Calu3 (cell line): ENCODE measurements at regions not wholly inside any gene's neighbourhood (a gene's known extent, or its start where the extent isn't known, plus 50 kb on each side); places are given as distances from the start of the nearest gene placed in this dataset.
"Not testable (repeated sequence)": the region's sequence is repeated elsewhere in the genome, so short reads cannot be mapped to it uniquely, and the experiment has no call there.

Experiments
- BruUV-seq: library from RNA; stranded (reverse); fragments of 400-500 nt; replicated peaks from 2 replicates; lab custom pipeline; 2021; lab: Mats Ljungman, UMichigan
- CTCF ChIA-PET: fragments of 300-600 bp; sonication (Branson Sonifier 250); formaldehyde crosslinking; loops from one replicate; lab custom pipeline; 2022; ENCODE audit warnings: antibody characterized with exemption; lab: Charles Lee
- DNase-seq: peaks from one replicate; pipeline ENCODE4 v3.0.0; 2022
- H3K27ac Mint-ChIP-seq: one replicate; pipeline ENCODE4 v1.8.0; 2022; ENCODE audit warnings: mixed read lengths; ENCODE audit not compliant: unreplicated experiment
- H3K27me3 Mint-ChIP-seq: one replicate; pipeline ENCODE4 v1.8.0; 2022; ENCODE audit warnings: mixed read lengths; ENCODE audit not compliant: unreplicated experiment
- H3K36me3 Mint-ChIP-seq: one replicate; pipeline ENCODE4 v1.8.0; 2022; ENCODE audit warnings: mild to moderate bottlenecking, moderate library complexity, mixed read lengths; ENCODE audit not compliant: insufficient read depth, unreplicated experiment
- H3K4me1 Mint-ChIP-seq: one replicate; pipeline ENCODE4 v1.8.0; 2022; ENCODE audit warnings: mild to moderate bottlenecking, low read depth, mixed read lengths; ENCODE audit not compliant: unreplicated experiment
- H3K4me3 Mint-ChIP-seq: one replicate; pipeline ENCODE4 v1.8.0; 2022; ENCODE audit warnings: mild to moderate bottlenecking, low read depth, moderate library complexity, mixed read lengths; ENCODE audit not compliant: unreplicated experiment
- H3K9me3 Mint-ChIP-seq: one replicate; pipeline ENCODE4 v1.8.0; 2022; ENCODE audit warnings: low read depth, mixed read lengths; ENCODE audit not compliant: unreplicated experiment
- intact Hi-C: fragments of 100-400 bp; cut with micrococcal nuclease; formaldehyde crosslinking; loops from one replicate; pipeline ENCODE4 v1.10.0; 2022; ENCODE audit not compliant: unreplicated experiment
- TF ChIP-seq, protein P1 (sequence below): fragments of 200-600 bp; IDR thresholded peaks from one replicate; pipeline ENCODE4 v1.8.0; 2022; ENCODE audit warnings: antibody characterized with exemption; ENCODE audit not compliant: unreplicated experiment

DNA sequence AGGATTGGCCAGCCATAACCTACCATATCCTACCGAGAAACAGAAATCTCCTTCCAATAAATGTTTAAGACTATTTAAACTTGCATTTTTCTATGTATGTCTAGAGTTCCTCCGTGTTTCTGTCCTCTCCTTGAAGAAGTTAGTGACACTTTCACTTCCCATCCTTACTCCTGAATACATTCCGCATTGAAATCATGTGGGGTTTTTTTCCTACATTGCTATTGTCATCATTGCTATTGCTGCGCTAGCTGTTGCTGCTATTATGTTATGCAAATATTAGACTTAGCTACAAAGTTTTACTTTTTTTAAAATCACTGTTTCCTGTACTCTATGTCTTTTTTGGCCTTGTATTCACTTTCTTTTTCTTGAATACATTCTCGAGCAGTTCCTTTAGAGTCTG is 83.3 kb upstream of the NEK6 start:
- H3K4me3 Mint-ChIP-seq: no peak overlapping the region
- no peaks in the 10 kb centered on the region for H3K36me3 Mint-ChIP-seq
- no peak for DNase-seq
- no peaks in the 10 kb centered on the region for H3K9me3 Mint-ChIP-seq
- TF ChIP-seq, protein P1, sequence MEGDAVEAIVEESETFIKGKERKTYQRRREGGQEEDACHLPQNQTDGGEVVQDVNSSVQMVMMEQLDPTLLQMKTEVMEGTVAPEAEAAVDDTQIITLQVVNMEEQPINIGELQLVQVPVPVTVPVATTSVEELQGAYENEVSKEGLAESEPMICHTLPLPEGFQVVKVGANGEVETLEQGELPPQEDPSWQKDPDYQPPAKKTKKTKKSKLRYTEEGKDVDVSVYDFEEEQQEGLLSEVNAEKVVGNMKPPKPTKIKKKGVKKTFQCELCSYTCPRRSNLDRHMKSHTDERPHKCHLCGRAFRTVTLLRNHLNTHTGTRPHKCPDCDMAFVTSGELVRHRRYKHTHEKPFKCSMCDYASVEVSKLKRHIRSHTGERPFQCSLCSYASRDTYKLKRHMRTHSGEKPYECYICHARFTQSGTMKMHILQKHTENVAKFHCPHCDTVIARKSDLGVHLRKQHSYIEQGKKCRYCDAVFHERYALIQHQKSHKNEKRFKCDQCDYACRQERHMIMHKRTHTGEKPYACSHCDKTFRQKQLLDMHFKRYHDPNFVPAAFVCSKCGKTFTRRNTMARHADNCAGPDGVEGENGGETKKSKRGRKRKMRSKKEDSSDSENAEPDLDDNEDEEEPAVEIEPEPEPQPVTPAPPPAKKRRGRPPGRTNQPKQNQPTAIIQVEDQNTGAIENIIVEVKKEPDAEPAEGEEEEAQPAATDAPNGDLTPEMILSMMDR: no peak
- no peaks in the 10 kb centered on the region for H3K4me1 Mint-ChIP-seq
- H3K27ac Mint-ChIP-seq: no peak overlapping the region
- intact Hi-C loops: no loop called here
- BruUV-seq: no TSS peak
- CTCF ChIA-PET: interaction anchor here (0.7 kb wide), 1 partner anchor 19 kb away, joined by 7 read pairs; no protein-coding TSS in a partner anchor
- H3K27me3 Mint-ChIP-seq: peaks cover 8% of the 10 kb centered on the region

DNA sequence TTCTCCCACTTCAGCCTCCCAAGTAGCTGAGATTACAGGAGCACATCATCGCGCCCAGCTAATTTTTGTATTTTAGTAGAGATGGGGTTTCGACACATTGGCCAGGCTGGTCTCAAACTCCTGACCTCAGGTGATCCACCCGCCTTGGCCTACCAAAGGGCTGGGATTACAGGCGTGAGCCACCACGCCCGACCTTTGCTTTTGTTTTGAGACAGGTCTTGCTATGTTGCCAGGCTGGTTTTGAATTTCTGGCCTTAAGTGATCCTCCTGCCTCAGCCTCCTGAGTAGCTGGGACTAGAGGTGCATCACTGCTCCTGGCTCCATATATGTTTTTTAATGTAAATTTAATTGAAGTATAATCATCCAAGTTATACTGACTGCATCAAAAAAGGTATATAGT is 80.2 kb upstream of the NEK6 start:
- intact Hi-C loops, H3K36me3 Mint-ChIP-seq, DNase-seq, H3K4me3 Mint-ChIP-seq, H3K9me3 Mint-ChIP-seq, BruUV-seq, H3K27ac Mint-ChIP-seq, H3K4me1 Mint-ChIP-seq, CTCF ChIA-PET: not testable (repeated sequence)
- peaks cover 14% of the 10 kb centered on the region for H3K27me3 Mint-ChIP-seq

DNA sequence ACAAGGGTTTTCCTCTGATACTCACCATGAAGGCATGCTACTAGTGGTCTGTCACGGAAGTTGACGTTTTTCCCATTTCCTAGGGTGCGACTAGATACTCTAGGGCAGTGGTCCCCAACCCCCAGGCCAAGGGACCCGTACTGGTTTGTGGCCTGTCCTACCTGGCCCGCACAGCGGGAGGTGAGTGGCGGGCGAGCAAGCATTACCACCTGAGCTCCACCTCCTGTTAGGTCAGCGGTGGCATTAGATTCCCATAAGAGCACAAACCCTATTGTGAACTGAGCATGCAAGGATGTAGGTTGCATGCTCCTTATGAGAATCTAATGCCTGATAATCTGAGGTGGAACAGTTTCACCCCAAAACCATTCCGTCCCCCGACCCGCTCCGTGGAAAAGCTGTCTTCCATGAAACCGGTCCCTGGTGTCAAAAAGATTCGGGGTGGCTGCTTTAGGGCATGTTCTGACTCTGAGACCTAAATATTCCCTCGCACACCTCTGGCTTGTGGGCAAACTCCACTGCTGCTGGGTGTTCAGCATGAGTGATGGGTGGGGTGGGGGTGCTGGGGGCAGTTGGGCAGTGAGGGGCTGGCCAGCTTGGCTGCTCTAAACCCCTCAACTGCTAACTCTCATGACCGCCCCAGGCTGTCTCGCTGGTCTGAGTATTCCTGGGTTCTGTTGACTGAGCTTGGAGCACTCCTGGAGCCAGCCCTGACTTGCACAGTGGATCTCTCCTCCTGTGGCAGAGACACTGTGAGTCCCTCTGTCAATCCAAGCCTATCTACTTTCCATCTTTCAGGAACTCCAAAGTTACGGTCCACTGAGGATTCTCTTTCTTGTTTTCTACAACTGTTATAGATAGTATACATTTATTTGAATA is 78.3 kb upstream of the NEK6 start:
- BruUV-seq: no TSS peak
- H3K4me1 Mint-ChIP-seq: no peaks in the 10 kb centered on the region
- H3K27ac Mint-ChIP-seq: no peak overlapping the region
- H3K27me3 Mint-ChIP-seq: peaks cover 14% of the 10 kb centered on the region
- no peaks in the 10 kb centered on the region for H3K36me3 Mint-ChIP-seq
- TF ChIP-seq, protein P1: no peak
- DNase-seq: no peak
- intact Hi-C loops: no loop called here
- CTCF ChIA-PET: no interaction called here
- no peaks in the 10 kb centered on the region for H3K9me3 Mint-ChIP-seq
- H3K4me3 Mint-ChIP-seq: no peak overlapping the region

DNA sequence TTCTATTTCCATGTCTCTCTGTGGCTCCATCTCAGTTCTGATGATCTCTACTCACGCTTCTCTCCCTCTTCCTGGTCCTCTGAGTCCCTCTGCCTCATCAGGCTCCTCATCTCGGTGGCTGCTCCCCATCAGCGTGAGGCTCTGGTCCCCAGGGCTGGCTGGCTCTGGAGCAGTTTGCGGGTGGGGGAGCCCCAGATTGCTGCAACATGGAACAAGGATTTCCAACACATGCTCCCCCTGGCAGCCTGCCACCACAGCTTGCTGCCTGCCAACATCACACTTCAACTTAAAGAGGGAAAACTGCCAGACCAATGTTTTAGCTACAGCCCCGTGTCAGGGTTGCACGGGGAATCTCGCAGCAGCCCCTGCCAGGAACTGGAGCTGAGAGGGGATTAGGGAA is 77.2 kb upstream of the NEK6 start:
- no peak for DNase-seq
- no TSS peak for BruUV-seq
- CTCF ChIA-PET: interaction anchor here (0.6 kb wide), 1 partner anchor 75 kb away, joined by 4 read pairs; no protein-coding TSS in a partner anchor
- Mint-ChIP-seq H3K27me3 (peaks cover 14% of the 10 kb centered on the region), H3K9me3 (no peaks in the 10 kb centered on the region), H3K4me3 (no peak overlapping the region), H3K27ac (no peak overlapping the region), H3K4me1 (no peaks in the 10 kb centered on the region), H3K36me3 (no peaks in the 10 kb centered on the region)
- intact Hi-C loops: no loop called here
- TF ChIP-seq, protein P1: no peak

DNA sequence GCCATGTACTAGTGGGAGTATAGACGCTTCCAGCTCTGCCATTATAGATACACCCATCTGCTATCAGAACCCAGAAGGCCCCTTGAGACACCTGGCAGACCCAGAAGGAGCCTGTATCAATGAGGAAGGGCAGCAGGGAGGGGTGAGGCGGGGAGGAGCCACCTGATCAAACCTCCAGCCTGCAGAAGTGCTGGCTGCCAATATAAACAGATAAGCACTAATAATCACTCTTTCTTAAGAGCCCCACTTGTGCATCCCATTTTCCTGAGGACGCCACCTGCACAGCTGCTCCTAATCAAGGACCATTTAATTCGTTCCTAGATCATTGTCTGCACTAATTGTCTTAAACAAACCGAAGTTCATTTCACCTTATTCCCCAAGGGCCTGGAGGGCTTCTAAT is 75.0 kb upstream of the NEK6 start:
- intact Hi-C loops: no loop called here
- H3K36me3 Mint-ChIP-seq: no peaks in the 10 kb centered on the region
- no peak for DNase-seq
- TF ChIP-seq, protein P1: no peak
- CTCF ChIA-PET: no interaction called here
- peaks cover 34% of the 10 kb centered on the region for H3K27me3 Mint-ChIP-seq
- H3K27ac Mint-ChIP-seq: no peak overlapping the region
- no peaks in the 10 kb centered on the region for H3K9me3 Mint-ChIP-seq
- H3K4me3 Mint-ChIP-seq: no peak overlapping the region
- no peaks in the 10 kb centered on the region for H3K4me1 Mint-ChIP-seq
- no TSS peak for BruUV-seq
